Mesenteric fat pad (tissue), 1 donor: ENCODE measurements at regions not wholly inside any gene's neighbourhood (a gene's known extent, or its start where the extent isn't known, plus 50 kb on each side); places are given as distances from the start of the nearest gene placed in this dataset.
"Not testable (repeated sequence)": the region's sequence is repeated elsewhere in the genome, so short reads cannot be mapped to it uniquely, and the experiment has no call there.

Source experiments
- DNase-seq: peaks from one replicate; pipeline ENCODE4 v3.0.0-alpha.2; 2020; ENCODE audit warnings: low spot score
- donor health status: DM: yes; HTN: yes; CAD: no.

DNA sequence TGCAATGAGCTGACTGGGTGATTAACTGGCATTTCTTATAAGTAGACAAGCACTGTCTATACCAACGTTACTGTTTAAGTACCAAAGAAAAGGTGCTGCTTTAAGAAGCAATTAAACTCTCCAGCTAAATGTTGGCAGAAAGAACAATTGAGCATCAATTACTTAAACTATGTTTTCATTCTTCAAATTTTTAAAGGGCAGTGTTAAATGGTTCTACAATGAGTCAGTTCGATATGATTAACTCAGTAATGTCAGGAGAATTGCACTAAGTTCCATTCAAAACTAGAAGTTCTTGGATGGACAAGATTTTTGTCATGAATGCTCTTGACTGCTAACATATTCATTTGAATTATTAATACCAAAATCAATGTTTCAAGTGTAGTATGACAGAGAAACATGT, 593.7 kb downstream of the DNAH5 start:
- no peak for DNase-seq

DNA sequence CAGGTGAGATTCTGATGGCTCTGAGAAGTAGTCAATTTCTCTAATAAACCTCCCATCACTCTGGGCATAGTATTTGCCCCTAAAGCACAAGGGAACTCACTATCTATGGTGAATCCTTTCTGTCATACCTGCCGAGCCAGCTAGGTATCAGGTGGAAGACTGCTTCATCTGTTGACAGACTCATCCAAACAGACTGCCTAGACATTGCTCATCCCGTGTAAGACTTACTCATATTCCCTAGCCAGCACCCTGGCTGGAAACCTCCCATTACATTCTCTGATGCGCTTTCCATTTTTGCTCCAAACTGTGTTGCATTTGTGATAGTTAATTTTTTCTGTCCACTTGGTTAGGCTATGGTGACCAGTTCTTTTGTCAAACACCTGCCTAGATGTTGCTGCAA, 595.9 kb downstream of the DNAH5 start:
- DNase-seq: no peak

DNA sequence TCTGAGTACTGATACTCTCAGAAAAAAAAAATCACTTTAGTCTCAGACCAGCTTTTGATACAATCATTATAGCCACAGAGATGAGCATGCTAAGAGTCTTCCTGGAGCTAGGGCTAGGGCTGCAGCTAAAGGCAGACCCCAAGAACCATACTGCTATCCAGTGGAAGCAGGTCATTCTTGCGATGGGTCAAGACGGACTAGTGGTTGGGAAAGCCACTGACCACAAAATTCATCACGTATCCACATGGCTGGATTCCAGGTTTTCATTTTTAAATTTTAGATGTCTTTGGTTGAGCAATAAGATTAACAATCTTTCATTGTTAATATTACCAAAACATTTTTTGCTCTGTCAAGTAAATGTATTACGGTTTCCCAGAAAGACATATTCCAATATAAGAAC, 598.1 kb downstream of the DNAH5 start:
- DNase-seq: no peak

DNA sequence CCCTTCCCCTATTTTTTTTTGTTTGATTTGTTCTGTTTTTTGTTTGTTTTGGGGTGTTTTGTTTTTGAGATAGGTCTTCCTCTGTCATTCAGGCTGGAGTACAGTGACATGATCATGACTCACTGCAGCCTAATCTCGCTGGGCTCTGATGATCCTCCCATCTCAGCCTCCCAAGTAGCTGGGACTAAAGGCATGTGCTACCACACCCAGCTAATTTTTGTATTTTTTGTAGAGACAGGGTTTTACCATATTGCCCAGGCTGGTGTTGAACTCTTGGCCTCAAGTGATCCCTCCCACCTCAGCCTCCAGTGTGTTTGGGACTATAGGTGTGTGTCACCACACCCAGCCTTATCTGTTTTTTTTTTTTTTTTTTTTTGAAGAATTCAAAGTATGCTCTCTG, 605.4 kb downstream of the DNAH5 start:
- no peak for DNase-seq

DNA sequence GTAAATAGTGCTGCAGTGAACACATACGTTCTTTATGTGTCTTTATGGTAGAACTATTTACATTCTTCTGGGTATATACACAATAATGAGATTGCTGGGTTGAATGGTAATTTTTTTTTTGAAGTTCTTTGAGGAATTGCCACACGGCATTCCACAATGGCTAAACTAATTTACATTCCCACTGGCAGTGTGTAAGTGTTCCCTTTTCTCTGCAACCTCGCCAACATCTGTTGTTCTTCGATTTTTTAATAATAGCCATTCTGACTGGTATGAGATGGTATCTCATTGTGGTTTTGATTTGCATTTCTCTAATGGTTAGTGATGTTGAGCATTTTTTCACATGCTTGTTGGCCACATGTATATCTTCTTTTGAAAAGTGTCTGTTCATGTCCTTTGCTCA, 609.5 kb downstream of the DNAH5 start:
- DNase-seq: not testable (repeated sequence)

DNA sequence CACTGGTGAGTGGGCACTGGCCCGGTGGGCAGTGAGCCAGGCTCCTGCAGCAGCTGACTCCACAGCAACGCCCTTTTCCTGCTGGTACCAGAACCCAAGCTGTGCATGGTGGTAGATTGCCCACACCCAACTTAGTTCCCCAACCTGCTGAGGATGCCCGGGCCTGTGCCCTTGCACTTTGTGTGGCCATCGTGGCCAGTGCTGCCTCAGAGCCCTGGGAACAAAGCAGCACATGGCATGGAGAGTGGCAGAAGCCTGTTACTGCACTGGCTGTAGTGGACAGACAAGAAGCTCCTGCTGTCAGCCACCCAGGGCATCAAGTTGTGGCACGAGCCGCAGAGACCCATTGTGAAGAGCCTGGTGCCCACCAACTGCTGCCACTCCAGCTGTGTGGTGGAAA, 612.9 kb downstream of the DNAH5 start:
- DNase-seq: no peak

DNA sequence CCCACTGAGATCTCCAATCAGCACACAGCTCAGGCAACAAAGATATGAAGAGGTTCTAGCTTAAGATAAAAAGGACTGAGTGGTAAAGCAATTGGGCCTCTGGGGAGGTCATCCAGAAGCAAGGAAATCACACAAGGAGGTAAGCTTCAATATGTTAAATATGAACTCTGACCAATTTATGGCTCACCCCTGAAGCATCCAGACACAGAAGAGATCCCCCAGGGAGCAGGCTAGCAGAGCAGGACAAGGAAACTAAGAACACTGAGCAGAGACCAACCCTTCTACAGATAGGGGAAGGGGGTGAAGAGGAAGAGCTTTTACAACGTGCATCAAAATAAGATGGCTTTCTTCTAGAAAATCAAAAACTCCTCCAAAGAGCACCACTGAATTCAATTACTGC, 616.2 kb downstream of the DNAH5 start:
- DNase-seq: no peak

DNA sequence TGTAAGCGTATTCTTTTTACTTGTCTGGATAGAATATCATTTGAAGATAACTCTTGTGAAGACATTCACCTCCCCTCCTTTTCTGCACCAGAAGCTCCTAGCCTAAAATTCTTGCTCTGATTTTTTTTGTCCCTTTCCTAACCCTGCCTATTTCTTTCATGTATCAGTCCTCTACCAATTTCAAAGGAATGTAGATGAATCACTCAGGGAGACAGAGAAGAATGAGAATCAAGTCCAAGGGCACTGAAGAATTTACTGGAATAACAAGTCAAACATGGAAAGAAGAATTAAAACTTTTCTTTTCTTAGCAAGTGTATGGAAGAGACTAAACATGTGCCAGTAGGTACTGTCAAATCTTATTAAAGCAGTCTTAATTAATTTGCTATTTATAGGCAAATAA, 618.7 kb downstream of the DNAH5 start:
- DNase-seq: no peak

DNA sequence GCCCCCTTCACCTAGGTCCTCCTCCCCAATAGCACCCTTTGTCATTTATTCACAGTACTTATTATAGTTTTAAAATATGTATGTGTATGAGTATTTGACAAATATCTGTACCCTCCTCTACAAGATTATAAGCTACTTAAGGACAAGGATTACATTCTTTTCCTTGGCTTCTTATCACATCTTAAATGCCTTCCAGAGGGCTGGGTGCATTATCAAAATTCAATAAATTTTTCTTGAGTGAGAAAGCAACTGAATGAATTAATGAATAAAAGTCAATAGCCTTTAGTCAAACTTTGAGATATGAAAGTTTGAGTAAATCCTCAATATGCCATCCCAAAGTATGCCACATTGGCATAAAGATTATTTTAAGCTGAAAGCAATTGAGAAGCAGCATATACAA, 621.7 kb downstream of the DNAH5 start:
- no peak for DNase-seq

DNA sequence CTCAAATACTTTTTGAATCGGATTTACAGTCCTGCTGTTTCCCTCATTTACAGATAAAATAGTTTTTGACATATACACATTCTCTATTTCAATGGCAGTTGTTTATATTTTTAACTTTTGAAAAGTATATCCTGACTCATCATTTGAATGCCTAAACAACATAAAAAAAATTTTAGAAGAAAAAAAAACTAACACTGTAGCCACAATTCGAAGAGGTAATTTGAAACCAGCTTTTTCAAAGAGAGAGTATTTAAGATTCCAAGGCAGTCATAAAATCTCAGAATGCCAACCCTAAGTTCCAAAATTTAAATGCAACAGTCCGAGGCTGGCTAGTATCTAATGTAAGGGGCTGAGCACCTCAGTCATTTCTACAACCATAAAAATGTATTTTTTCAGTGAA, 626.8 kb downstream of the DNAH5 start:
- DNase-seq: no peak

DNA sequence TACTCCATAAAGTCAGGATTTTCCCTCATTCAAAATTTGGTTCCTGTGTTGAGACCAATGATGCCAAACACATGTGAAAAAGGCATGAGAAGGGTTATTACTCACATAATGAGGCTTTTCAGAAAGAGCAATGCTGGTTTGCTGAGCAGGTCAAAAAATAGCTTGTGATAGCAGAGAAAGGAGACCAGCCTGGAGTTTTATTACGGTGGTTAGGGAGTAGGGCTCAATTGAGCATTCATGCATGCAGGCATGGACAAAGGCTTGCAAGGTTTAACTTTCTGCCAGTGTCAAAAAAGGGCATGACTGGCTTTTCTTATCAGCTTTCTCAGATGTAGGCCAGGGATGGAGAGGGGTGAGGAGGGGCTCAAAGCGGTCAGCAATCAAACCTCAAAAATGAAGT, 628.3 kb downstream of the DNAH5 start:
- no peak for DNase-seq

DNA sequence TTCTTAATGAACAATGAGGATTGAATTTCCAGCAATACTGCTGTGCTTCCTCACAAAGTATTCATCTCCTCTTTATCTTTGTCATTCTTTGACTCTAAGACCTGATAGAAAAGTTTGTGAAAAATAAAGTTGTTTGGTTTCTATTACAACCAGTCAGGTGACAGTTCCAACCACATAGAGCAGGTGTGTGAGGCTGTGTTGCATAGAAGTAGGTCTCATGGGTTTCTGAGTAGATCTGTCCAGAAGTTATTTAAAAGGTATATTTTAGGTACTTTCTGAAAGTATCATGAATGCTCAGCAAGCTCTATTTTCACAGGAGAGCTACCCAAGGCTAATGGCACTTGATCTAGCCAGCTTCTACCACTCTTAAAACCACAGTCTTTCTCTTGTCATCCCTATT, 637.0 kb downstream of the DNAH5 start:
- DNase-seq: no peak

DNA sequence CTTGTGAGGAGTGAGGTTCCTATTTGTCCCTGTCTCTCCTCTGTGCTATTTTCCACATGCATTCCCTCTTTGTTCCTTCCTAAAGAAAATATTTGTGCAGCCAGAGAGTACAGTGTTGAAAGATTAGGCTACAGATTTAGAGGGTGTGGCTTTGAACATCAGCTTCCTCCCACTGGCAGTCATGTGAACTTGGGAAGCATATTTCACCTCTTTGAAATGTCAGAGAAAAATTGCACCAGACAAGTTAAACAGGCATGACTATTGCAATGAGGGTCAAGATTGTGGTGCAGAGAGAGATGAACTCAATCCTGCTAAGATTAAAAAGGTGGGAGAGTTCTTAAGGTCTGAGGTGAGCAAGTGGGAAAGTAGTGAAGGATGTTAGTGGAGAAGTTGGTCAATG, 641.0 kb downstream of the DNAH5 start:
- DNase-seq: no peak

DNA sequence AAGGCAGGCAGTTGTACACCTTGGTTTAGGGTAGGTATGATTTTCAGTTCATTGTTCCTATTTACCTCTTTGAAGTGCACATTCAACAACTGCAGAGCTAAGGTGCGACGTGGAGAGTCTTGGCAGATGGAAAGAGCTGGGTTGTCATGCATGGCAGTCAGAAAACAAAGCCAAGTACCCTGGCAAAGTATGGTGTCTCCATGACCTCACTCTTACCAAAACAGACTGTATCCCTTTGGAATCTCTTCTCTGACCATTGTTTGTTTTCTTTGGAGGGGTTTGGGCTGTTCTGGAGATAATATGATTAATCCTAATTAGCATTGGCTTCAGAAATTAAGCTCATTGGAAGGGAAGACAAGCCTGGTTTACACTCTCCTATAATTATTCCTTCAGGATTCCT, 665.7 kb downstream of the DNAH5 start:
- no peak for DNase-seq

DNA sequence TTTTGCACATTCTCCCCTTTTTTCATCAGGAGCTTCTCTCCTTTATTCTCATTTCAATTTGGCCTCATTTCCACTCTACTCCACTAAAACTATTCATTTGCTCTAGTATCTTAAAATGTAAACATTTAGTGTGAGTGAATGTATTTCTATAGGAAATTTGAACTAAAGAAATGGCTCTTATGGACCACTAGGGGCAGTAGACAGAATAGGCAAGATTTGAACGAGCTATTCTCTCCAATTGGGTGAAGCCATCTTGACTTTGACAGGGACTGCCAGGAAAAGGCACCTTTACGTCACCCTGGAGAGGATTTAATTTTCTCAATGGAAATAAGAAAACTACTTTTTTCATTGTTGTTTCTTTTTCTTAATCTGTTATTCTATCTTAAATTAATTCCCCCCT, 666.3 kb downstream of the DNAH5 start:
- DNase-seq: no peak

DNA sequence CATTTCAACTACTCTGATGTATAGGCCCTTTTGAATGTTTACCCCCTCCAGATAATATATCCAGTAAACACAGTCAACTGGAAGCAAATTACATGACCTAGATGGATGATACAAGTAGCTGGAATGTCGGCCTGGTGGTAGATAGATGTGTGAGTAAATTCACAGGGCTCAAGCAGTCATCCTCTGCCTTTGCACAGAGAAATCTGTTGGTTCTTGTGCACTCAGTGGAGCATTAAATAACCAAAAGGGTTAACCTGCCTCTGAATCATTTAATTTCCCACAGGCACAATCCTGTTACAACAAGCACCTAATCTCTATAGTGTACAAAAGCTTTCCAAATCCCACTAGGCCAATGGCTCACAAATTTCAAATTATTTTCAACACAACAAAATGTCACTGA, 668.3 kb downstream of the DNAH5 start:
- DNase-seq: no peak

DNA sequence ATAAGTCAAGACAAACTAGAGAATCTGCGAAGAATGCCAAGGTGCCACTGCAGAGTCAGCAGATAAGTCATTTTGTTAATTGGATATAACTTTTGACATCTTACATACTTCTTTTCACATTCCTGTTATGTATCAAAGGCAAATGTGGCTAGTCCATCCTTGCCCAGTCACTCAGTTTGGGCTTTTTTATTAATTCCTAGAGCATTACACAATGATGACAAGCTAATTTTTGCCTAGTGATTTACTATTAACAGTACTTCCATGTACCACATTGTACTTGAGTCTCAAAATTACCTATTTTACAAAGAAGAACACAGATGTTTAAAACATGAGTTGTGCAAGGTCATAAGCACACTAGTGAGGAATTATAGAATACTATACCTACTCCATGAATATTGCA, 680.8 kb downstream of the DNAH5 start:
- DNase-seq: no peak

DNA sequence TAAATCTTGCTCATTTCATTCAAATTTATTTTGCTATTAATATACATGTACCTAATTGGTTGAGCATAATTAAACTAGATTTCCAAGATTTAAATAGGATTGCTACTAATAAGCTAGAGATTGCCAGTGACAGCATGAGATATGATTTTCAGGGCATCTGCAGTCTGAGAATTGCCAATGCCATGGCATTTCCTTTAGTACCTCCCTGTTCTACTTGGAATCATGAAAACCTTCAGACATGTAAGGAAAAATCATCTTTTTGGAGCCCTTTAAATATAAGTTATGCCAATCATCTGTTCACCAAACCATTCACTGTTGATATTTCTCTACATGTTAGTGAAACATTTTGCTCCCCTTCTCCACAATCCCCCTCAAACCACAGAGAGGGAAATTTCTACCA, 691.4 kb downstream of the DNAH5 start:
- no peak for DNase-seq

DNA sequence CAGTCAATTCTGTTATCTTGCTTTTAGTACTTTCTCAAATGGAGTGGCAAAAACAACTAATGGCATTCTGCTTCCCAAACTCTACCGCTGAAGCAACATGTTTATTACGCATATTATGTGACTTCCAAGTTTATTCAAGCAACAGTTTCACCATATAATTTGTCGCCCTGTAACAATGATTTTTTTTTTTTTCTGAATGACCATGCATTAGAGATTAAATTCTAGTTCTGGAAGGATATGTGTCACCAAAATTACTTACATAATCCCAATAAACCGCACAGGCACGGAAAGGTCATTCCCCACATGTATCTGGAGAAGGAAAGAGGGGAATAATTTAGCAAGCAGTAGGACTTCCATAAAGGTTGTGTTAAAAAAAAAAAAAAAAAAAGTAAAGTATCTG, 691.8 kb downstream of the DNAH5 start:
- DNase-seq: no peak

DNA sequence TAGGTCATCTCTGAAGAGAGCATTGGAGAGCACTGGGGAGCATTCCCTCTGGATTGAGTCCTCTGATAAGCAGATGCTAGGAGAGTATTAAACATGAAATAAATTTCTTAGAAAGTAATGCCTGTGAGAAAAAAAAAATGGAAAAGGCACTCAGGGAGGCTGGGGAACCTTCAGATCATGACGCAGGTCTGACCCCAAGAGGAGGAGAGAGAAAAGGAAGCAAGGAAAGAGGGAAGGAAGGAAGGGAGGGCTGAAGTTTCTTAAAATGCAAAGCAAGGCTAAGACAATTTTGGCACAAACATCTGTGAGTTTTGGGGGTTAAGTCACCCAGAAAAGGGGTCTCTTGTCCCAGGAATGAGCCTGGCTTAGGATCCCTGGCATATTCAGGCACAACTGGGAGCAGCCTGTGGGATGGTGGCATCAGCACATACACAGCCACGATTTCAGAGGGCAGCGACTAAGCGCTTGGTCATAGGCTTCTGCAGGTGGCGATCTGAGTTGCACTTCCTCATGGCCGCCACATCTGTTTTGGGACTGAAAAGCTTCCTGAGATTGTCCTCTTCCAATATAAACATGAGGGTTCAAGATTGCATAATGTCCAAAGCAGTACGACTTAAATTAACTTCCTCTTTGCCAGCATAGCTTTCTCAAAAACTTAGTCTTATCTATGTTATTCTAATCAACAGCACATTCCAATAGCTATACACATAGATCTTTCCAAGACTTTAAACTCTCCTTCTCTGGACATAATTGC, 692.7 kb downstream of the DNAH5 start:
- no peak for DNase-seq

DNA sequence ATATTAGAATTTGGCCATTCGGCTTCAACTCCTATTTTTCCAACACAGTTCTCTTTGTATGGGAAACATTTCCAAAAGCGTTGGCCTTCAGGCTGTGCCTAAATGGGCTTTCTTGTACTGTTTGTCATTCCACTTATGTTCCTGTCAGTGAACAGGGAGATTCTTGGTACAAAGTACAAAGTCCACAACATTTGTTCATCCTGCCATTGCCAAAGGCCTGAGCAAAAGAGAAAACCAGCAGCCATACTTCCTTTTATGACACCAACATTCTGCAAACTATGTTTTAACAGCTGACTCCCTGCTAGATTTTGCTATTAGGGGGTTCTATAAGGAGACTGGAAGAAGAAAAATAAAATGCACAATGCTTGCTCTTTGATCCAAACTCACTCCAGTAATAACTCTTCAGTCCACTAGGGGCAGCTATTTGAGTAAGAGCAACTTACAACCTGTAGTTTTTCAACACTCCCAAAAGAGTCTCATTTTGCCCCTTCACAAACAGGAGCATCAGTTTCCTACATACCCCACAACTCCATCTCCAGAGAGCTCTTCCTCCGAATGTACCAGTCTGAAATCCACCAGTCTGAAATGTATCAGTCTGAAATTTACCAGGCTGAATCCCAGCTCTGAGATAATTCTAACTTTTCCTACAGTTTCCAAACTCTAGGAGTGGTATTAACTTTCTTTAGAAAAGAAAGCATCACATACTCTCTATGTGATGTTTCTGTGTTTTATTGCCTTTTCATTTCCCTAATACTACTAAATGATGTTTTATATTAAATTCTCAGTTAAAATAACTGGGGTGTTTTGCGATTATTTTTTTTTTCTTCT, 693.8 kb downstream of the DNAH5 start:
- no peak for DNase-seq

DNA sequence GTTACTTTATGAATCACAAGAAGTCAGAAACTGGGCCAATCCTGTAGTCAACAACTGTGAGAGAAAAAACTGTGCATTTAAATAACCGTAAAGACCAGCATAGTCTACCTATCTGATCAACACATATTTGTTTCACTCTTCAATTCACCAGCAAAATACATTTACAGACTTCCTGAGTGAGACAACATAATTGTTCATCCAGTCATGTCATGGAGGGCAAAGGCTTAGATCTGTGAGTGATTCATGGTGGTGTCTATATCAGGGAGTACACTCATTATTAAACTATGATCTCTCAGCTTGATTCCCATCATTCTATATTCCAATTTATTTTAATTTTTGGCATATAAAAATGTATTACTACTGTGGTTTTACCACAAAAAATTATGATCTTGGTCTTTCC, 694.6 kb downstream of the DNAH5 start:
- no peak for DNase-seq

DNA sequence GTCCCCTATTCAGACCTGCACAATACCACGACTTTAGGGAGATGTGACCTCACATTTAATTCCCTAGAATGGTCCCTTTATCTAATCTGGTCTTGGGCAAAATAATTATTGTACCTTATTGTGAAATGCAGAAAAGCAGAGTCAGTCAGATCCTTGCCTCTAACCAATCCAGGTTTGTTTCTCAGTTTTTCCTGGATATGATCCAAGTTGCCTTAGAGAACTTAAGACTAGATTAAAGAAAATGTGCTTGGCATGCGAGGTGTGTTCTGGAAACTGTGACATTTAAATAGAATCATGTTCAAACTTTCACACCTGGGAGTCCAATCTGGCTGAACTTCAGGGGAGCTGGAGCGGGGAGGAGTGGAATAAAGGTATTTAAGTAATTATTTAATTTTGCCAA, 696.2 kb downstream of the DNAH5 start:
- DNase-seq: no peak
